Hematopoietic multipotent progenitor cell treated with erythropoietin and hydrocortisone succinate and interleukin-3 and kit ligand, for 8 days (in vitro differentiated cells): ENCODE measurements at regions not wholly inside any gene's neighbourhood (a gene's known extent, or its start where the extent isn't known, plus 50 kb on each side); places are given as distances from the start of the nearest gene placed in this dataset.
"Not testable (repeated sequence)": the region's sequence is repeated elsewhere in the genome, so short reads cannot be mapped to it uniquely, and the experiment has no call there.

Experiments used
- DNase-seq: peaks from one replicate; pipeline ENCODE4 v3.0.0-alpha.2; 2015

DNA sequence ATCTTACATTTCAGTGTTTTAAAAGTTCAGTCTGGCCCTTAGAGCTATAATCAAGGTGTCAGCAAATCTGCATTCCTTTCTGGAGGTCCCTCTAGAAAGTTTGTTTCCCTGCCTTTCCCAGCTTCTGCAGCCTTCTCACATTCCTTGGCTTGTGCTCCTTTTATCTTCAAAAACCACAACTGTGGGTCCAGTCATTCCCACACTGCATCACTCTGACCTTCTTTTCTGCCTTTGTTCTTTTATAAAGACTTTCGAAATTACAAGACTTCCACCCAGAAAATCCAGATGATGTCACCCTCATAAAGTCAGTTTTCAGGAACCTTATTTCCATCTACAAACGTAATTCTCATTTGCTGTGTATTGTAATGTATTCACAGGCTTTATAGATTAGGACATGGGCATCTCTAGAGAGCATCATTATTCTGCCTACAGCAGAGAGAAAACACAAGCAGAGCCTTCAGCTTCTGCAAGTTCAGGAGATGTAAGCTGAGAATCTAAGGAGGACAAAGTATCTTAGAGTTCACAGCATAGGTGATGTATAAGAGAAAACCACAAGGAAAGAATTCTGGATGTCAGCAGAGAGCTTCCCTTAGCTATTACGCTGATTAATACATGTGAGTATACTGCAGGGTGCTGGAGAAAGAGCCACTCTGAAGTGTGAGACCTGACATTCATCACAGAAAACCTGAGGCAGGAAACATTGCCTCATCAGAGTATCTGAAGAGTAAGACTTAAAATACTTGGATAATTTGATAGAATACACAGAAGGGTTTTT lies 1100.2 kb downstream of the CBLN2 start:
- no peak for DNase-seq

DNA sequence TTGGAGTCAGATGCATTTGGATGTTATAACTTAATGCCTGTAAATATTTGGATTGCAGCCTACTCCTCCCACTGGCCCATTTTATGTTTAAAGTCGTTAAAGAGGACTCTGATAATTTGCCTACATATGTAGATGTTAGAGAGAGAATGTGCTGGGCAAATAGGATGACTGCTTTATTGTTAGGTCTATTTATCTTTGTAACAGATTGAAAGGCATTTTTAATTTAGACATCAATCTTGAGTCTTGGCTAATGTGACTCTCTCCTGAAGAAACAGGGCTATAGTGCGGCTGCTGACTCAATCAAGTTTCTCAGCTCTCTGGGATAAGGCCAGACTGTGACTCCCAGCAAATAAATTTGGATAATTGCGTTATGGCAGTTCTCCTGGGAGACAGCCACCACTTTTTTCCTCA lies 1101.4 kb downstream of the CBLN2 start:
- DNase-seq, result no peak

DNA sequence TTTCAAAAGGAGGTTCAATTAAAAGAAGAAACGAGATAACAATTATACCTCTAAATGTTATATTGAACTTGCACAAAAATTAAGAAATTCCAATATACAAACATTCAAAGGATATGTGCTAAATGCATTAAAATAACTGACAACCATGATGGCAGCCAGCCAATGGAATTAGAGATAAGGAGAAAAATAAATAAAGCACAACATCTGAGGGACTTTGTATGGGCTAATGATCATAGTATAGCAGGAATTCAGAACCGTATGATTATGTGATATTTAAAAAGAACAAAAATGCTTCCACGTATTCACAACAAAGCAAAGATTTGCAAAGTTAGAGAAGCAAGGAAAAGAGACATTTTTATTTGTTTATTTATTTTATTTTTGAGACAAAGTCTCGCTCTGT lies 1103.0 kb downstream of the CBLN2 start:
- no peak for DNase-seq

GRCh38 chr18:71437511-71437910 lies 1106.6 kb downstream of the CBLN2 start:
- no peak for DNase-seq

DNA sequence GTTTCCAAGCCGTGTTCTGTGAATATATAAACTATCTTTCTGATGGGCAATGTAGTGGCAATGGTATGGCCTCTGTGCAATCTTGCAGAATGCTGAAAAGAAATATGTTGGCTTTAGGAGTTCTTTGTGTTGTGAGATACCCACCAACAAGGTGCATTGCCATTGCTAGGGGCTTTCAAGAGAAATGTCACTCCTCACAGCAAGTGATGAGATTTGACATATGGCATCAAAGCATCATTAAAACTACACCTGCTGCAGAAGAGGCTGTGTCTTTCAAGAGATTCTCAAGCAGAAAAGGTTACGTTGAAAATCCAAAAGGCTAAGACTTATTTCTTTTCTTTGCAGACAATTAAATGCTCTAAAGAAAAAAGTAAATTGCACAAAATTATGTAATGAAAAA lies 1110.8 kb downstream of the CBLN2 start:
- no peak for DNase-seq

- no peak for DNase-seq
Measured at GRCh38 chr18:71431689-71432088, 1112.5 kb downstream of the CBLN2 start.

DNA sequence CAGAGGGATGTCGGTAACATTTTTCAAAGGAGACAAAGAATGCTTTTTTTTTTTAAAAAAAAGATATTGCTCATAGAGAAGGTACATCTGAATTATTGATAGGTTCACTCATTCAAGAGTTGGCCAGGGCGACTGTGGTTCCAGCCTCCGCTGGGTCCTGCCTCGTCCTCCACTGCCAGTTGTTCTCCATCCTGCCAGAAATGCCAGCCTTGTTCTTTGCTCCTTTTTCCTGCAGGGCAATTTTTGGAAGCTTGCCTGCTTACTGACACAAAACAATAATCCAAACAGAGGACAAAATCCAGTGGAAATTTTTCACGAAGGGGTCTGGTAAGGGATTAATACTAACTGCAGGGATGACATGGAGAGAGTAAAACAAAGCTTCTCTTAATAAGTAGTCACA lies 1113.0 kb downstream of the CBLN2 start:
- no peak for DNase-seq

DNA sequence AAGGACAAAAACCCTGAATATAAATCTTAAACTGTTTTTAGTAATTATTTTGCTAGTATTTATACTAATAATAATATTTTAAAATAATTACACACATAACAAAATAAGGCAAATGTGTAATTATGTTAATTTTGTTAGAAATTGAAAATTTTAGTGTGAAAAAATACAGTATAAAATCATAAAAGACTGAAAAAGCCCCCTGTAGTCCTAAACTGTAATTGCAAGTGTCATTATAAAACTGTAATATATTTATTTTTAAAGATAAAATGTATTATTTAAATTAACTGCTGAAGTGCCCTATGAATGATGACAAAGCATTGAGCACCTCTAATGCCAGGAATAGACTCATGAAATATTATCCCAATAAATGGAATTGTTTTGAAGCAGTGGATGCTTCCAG lies 1117.7 kb downstream of the CBLN2 start:
- no peak for DNase-seq

DNA sequence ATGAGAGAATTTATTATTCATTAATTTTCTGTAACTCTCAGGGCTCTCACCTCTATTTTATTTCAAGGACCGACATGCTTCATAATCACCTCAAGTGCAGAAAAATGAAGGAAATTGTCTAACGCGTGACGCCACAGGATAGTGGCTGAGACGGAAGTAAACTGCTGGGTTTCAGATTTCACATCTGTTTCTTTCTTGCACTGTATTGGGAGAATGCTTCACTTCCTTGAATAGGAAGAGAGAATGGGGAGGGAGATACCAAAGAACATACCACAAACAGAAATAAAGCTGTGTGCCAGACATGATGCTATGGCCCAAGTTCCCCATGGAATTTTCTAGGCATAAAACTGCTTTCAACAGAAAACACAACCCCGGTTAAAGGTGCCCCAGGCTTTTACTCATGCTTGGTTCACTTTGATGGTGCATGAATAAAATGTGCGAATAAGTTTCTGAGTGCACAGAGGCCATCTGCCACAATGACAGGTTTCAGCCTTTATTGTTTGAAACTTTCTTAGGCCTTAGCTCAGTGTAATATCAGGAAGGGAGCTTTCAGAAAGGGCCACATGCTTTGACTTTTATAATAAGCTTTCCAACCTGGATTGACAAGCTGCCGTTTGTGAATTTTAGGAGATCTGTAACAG lies 1116.4 kb downstream of the SOCS6 start:
- DNase-seq, result no peak

DNA sequence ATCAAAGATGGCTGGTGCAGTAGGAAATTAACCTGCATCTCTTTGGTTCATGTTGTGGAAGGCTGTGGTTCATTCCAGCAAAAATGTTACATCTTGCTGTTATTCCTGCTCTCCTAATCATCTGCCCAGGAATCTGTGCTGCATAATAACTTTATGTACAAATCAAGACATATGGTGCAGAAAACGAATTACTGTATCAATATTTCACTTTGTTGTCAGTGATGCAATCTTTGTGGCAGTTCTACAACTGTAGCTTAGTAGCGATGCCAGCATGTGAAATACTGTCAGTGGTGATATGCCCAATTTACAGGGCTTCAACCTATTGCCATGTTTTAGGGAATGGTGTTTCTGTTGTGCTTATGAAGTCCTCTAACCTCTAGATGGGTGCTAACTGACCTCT lies 1114.7 kb downstream of the SOCS6 start:
- no peak for DNase-seq

DNA sequence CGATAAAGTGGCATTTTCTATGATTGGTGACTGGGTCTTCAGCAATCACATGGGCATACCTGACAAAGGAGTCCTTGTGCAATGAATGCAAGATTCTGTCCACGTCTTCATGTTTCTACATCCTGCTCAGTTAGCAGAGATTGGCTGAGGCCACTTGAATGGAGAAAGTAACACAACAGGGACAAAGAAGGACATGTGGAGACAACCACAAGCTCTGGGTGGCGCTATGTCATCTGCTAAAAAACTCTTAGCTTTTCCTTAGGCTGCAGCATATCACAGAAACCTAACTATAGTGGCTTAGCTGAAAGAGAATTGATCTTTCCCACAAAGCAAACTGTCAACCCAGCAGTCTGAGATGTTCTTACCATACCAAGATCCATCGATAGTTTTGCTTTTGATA lies 1109.7 kb downstream of the SOCS6 start:
- DNase-seq, result peak; percentile 2

GRCh38 chr18:71388148-71388547 lies 1099.3 kb downstream of the SOCS6 start:
- DNase-seq, result no peak

DNA sequence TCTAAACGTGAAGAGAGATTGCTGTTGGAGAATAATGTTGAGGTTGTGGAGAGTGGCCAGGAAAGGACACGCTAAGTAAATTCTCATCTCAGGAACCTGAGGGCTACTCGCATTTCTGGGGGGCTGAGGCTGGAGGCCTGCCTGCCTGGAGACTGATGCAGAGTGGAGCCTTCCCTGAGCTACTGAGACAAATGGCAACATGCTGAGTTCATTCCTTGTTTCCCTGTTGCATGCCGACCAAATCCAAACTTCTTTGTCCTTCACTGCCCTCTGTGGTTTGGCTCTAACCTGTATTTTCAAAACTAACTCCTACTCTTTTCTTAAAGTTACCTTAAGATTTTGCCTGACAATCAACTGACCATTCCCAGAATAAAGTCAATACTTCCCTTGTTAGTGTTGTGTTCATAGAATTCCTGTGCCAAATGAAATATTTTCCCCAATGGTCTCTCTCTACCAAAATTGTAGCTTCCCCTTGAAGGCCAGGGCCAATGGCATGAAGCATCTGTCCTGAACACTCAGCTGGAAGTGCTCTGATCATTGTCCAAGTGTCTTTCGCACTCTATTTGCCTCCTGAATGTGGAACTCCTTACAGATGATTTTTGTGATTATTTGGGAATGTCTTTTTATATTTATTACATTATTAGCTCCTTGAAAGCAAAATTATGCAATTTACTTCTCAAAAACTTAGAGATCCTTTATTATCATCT lies 1085.6 kb downstream of the SOCS6 start:
- DNase-seq, result no peak

- no peak for DNase-seq
Measured at GRCh38 chr18:71371951-71372605, 1083.2 kb downstream of the SOCS6 start.

DNA sequence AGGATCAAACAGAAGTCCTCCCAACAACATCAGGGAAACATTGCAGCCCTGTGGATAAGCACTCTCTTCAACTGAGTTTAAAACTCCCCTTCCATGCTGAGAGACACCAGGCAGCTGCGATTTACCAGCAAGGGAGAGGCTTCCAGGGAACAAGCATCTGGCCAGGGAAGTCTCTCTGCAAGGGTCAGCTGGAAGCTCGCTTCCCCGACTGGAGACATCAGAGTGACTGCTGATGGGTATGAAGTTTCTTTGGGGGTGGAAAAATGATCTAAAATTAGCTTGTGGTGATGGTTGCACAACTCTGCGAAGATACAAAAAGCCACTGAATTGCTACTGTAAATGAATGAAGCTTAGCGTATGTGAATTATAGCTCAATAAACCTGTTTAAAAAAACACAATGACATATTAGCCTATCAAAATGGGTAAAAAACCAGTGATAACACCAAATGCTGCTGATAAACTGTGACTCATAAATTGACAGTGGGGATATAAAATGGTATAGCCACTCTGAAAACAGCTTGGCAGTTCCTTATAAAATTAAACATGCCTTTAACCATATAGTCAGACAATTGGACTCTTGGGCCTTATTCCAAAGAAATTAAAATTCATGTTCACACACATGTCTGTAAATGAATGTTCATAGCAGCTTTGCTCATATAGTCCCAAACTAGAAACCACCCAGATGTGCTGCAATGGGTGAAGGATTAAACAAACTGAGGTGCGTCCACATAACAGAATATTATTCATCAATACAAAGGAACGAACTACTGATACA lies 1082.0 kb downstream of the SOCS6 start:
- no peak for DNase-seq

DNA sequence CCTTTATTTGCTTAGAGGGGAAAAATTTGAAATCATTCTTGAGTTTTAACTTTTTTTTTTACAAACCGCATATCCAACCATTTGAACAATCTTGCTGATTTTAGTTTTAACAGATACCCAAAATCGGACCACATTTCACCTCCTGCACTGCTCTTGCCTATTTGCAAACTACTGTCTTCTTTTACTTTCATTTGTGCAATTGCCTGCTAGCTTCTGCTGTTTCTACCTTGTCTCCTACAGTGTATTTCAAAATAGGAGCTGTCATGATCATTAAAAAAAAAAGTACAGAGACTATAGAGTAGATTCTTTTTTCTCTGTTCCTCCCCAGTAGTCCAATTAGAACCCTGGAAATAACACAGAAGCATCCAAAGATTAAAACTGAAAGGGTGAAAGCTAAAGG lies 1081.2 kb downstream of the SOCS6 start:
- DNase-seq, result no peak

DNA sequence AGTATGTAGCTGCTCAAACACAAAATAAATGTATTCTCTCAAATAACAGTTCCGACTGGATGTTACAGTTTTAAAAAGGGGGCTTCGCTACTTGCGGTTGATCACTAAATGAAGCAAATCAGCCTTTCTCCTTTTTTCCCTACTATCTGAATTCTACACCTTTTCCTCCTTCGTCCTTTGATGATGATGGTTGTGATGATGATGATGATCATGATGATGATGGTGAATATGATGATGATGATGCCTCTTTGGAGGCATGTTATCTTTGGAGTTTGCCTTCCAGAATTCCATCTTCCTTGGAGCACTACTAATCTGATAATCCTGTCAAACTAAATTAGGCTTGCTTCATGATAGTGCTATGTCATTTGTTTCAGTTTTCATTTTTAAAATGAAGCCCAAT lies 1073.3 kb downstream of the SOCS6 start:
- DNase-seq, result no peak

GRCh38 chr18:71355599-71355998 lies 1066.8 kb downstream of the SOCS6 start:
- not testable (repeated sequence) for DNase-seq

DNA sequence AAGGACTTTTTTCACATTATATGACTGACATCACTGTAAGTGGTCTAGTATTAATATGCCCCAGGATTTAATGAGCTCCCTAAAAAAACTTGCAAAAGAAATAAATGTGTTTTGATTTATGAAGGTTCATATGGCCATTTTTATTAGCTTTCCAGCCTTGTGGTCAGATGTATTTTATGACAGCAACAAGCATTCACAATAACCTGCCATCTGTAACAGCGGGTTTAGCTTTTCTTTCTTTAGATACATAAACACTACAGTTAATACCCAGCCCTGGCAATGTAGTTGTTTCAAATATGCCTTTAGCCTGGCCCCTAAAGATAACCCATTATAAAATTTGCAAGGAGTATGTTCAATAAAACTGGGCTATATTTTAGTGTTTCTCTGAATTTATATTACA lies 1063.8 kb downstream of the SOCS6 start:
- no peak for DNase-seq

DNA sequence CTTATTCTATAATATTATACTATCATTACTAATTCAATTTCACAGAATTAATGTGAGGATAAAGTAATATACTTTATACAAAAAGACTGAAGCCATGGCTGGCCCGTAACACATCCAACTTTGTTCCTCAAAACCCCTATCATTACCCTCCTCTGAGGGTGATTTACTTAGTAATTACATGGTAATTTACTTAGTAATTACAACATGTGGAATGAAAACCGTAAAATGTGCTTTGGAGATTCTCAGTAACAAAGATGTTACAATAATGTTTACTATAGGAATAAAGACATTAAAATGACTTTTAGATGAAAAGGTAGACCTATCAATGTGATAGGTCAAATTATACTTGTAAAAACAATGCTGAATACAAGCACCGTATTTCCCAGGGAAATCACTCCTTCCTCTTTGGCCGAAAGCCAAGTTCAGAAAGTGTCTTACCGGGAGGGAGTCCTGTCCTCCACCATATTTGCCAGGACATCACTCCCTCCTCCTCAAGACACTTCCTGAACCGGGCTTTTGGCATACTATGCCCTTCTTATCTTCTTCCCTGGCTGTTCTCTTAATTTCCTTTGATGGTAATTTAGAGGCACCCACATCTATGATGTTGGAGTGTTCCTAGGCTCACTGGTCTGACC lies 1047.8 kb downstream of the SOCS6 start:
- no peak for DNase-seq

DNA sequence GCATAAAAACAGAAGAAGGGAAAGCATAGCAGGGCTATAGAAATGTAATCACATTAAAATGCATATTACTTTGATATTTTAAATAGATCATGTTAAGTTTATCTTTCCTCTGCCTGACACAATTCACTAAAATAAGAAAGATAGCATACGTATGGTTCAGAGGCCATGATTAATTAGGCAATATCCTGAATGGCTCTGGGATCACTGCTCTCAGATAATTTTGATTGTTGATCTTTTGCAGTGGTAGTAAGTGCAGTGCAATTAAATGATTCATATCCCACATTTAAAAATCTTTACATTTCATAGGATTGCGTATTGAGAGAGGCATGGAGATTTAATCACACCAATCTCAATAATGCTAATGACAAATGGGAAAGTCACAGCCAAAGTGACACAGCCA lies 1040.7 kb downstream of the SOCS6 start:
- DNase-seq, result no peak

GRCh38 chr18:71329114-71329513 lies 1040.3 kb downstream of the SOCS6 start:
- DNase-seq, result no peak
